DOHH2 (cell line): ENCODE measurements at regions not wholly inside any gene's neighbourhood (a gene's known extent, or its start where the extent isn't known, plus 50 kb on each side); places are given as distances from the start of the nearest gene placed in this dataset.

Experiments
- H3F3A ChIP-seq: fragments of 200-600 bp; sonication (generic), shearing (Covaris generic); 2 replicates; pipeline ENCODE4 v1.6.0; 2016; ENCODE audit warnings: antibody characterized with exemption, mild to moderate bottlenecking; ENCODE audit not compliant: control insufficient read depth, insufficient read depth
- H3K27ac ChIP-seq: fragments of 200-600 bp; sonication (generic); 2 replicates; pipeline ENCODE4 v1.5.1; 2014; ENCODE audit warnings: low read depth, mild to moderate bottlenecking, low read length, moderate library complexity
- H3K27me3 ChIP-seq: fragments of 200-600 bp; sonication (generic); 2 replicates; pipeline ENCODE4 v1.6.1; 2014; ENCODE audit warnings: mild to moderate bottlenecking, low read length, mixed read lengths; ENCODE audit not compliant: control insufficient read depth
- H3K36me3 ChIP-seq: fragments of 200-600 bp; sonication (generic); 2 replicates; pipeline ENCODE4 v1.6.1; 2014; ENCODE audit warnings: mild to moderate bottlenecking, low read length, moderate library complexity, mixed read lengths; ENCODE audit not compliant: control insufficient read depth
- H3K4me1 ChIP-seq: fragments of 200-600 bp; sonication (generic); 2 replicates; pipeline ENCODE4 v1.6.1; 2014; ENCODE audit warnings: mild to moderate bottlenecking, low read length, mixed read lengths; ENCODE audit not compliant: control insufficient read depth
- H3K4me2 ChIP-seq: fragments of 200-600 bp; sonication (generic); 2 replicates; pipeline ENCODE4 v1.6.0; 2014; ENCODE audit warnings: mild to moderate bottlenecking, low read length, moderate library complexity
- H3K4me3 ChIP-seq: fragments of 200-600 bp; sonication (generic); 2 replicates; pipeline ENCODE4 v1.5.1; 2014; ENCODE audit warnings: mild to moderate bottlenecking, low read length, mixed read lengths
- H3K79me2 ChIP-seq: fragments of 200-600 bp; sonication (generic); 2 replicates; pipeline ENCODE4 v1.6.1; 2014; ENCODE audit warnings: mild to moderate bottlenecking, low read length, mixed read lengths; ENCODE audit not compliant: control insufficient read depth
- H3K9me2 ChIP-seq: fragments of 200-600 bp; sonication (generic); replicated peaks from 2 replicates; pipeline ENCODE4 v1.6.1; 2014; ENCODE audit warnings: mild to moderate bottlenecking, low read length, mixed read lengths; ENCODE audit not compliant: control insufficient read depth
- H3K9me3 ChIP-seq: fragments of 200-600 bp; sonication (generic); 2 replicates; pipeline ENCODE4 v1.6.1; 2014; ENCODE audit warnings: antibody characterized with exemption, low read length, mixed read lengths; ENCODE audit not compliant: control insufficient read depth, insufficient read depth
- H4K20me1 ChIP-seq: fragments of 200-600 bp; sonication (generic); 2 replicates; pipeline ENCODE4 v1.6.0; 2014; ENCODE audit warnings: low read depth, mild to moderate bottlenecking, antibody characterized with exemption, low read length, moderate library complexity; ENCODE audit not compliant: control insufficient read depth, insufficient read depth
- EZH2phosphoT487 ChIP-seq: fragments of 200-600 bp; sonication (generic); IDR thresholded peaks from 2 replicates; pipeline ENCODE4 v1.6.1; 2017; ENCODE audit warnings: borderline replicate concordance, mild to moderate bottlenecking, antibody characterized with exemption, low read length, moderate library complexity, mixed read lengths
- TF ChIP-seq, protein P1 (sequence below): fragments of 200-600 bp; sonication (generic); IDR thresholded peaks from one replicate; pipeline ENCODE4 v1.5.1; 2014; ENCODE audit warnings: antibody characterized with exemption, mild to moderate bottlenecking, low read depth, low read length; ENCODE audit not compliant: poor library complexity, severe bottlenecking

DNA sequence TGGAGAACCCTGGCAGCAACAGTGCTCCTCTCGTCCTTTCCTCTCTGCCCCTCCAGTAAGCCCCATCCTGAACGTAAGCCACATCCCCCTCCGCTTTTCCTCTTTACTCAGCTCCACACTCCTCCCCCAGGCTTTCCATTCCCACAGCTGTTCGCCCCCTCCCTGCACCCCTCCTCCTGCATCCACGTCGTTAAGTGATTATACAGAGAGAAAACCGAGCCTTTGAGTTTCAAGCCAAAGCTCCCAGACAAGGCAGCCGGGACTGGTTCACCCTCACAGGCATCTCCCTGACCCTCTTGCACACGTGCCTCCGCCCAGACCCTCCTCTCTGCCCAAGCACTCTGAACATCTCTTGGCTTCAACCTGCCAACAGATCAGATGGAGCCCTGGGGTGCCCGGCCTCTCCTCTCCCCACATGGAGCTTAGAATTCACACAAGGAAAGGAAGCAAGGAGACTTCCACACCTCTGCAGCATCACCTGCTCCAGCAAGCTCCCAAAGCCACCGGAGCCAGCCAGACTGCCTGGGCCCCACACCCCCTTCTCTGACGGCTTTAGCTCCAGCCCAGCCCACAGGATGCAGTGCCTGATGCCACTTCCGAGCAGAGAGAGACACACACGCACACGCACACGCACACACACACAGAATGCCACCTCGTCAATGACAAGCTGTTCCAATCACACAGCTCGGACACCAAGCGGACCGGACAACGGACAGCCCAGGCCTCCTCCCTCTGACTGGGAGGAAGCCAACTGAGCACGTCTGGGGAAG, 99.9 kb upstream of the CCL2 start:
- no peaks in the 10 kb centered on the region for H3F3A ChIP-seq
- no peaks in the 10 kb centered on the region for H3K9me2 ChIP-seq
- H3K27ac ChIP-seq: no peak overlapping the region
- H3K4me1 ChIP-seq: no peaks in the 10 kb centered on the region
- no peaks in the 10 kb centered on the region for H3K9me3 ChIP-seq
- no peaks in the 10 kb centered on the region for H4K20me1 ChIP-seq
- no peaks in the 10 kb centered on the region for H3K36me3 ChIP-seq
- no peaks in the 10 kb centered on the region for H3K27me3 ChIP-seq
- TF ChIP-seq, protein P1, sequence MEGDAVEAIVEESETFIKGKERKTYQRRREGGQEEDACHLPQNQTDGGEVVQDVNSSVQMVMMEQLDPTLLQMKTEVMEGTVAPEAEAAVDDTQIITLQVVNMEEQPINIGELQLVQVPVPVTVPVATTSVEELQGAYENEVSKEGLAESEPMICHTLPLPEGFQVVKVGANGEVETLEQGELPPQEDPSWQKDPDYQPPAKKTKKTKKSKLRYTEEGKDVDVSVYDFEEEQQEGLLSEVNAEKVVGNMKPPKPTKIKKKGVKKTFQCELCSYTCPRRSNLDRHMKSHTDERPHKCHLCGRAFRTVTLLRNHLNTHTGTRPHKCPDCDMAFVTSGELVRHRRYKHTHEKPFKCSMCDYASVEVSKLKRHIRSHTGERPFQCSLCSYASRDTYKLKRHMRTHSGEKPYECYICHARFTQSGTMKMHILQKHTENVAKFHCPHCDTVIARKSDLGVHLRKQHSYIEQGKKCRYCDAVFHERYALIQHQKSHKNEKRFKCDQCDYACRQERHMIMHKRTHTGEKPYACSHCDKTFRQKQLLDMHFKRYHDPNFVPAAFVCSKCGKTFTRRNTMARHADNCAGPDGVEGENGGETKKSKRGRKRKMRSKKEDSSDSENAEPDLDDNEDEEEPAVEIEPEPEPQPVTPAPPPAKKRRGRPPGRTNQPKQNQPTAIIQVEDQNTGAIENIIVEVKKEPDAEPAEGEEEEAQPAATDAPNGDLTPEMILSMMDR: no peak
- TF ChIP-seq EZH2phosphoT487: no peak
- no peaks in the 10 kb centered on the region for H3K79me2 ChIP-seq
- H3K4me3 ChIP-seq: no peak overlapping the region
- no peak overlapping the region for H3K4me2 ChIP-seq

DNA sequence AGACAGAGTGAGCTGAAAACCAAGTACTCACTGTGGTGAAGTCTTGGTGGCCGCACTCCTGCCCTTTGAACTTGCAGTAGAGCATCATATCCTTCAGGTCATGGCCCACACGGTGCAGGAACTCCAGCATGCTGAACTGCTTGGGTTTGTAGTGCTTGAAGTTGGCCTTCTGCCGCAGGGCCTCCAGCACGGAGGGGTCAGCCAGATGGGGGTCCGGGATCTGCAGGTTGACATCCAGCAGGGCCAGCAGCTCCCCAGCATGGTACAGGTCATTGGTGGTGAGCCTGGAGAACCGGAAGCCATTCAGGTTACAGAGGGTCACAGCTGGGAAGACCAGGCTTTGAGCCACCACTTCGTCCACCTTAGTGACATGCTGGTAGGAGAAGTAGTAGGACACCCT, 99.1 kb upstream of the CCL2 start:
- Histone ChIP-seq H4K20me1 (no peaks in the 10 kb centered on the region), H3K27ac (no peak overlapping the region), H3K36me3 (no peaks in the 10 kb centered on the region), H3K27me3 (no peaks in the 10 kb centered on the region), H3K9me2 (no peaks in the 10 kb centered on the region), H3K79me2 (no peaks in the 10 kb centered on the region), H3K4me3 (no peak overlapping the region), H3F3A (no peaks in the 10 kb centered on the region), H3K4me2 (no peak overlapping the region), H3K4me1 (no peaks in the 10 kb centered on the region), H3K9me3 (no peaks in the 10 kb centered on the region)
- TF ChIP-seq, protein P1: no peak
- no peak for TF ChIP-seq EZH2phosphoT487

DNA sequence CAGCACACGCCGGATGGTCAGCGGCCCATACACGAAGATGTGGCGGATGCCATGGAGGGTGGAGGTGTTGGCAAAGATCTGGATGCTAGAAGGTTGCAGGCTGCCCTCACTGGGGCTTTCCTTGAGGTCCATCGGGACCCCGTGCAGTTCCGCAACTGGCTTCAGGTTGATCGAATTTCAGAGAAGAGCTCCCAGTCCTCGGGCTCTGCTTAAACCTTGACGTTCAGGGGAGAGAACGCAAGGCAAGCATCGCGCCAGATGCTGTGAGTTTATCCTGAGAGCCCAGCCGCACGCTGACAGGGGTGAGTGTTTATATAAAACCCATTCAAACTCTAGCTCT, 98.7 kb upstream of the CCL2 start:
- H3K79me2 ChIP-seq: no peaks in the 10 kb centered on the region
- H3K27me3 ChIP-seq: no peaks in the 10 kb centered on the region
- TF ChIP-seq EZH2phosphoT487: no peak
- TF ChIP-seq, protein P1: no peak
- no peaks in the 10 kb centered on the region for H3K9me3 ChIP-seq
- H3K4me1 ChIP-seq: no peaks in the 10 kb centered on the region
- no peaks in the 10 kb centered on the region for H3K36me3 ChIP-seq
- H3F3A ChIP-seq: no peaks in the 10 kb centered on the region
- no peak overlapping the region for H3K4me3 ChIP-seq
- H4K20me1 ChIP-seq: no peaks in the 10 kb centered on the region
- no peak overlapping the region for H3K27ac ChIP-seq
- H3K4me2 ChIP-seq: no peak overlapping the region
- H3K9me2 ChIP-seq: no peaks in the 10 kb centered on the region
